ENCODE measurements at regions not wholly inside any gene's neighbourhood (a gene's known extent, or its start where the extent isn't known, plus 50 kb on each side); places are given as distances from the start of the nearest gene placed in this dataset.

DNA sequence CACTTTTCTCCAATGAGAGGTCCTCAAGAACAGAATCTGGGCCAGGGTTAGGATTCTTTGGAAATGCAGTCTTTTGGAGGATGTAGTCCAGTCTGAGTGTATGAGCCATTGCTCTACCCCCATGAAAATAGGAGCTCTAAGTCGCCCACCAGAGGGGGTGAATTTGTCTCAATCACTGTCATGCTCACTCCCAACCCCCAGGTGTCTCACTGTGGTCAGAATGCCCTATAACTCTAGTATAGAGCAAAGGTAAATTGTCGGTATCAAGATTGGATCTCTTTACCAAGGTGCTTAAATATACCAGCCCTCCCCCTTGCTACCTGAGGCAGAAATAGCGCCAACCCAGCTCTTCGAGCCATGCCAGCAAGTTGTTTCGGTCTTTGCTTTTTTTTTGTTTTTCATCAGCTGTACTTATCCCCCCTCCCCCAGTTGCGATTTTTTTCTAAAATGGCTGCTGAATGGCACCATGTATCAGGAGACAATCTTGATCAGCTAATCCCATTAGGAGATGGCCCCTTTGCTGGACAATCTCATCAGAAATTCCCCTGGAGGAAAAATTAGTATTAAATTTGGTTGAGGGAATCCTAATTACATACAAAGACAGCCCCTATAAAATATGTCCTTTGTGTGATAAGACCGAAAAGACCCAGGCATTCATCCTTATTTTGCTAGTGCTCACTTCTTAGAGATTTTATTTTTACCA is 130.7 kb downstream of the EBLN2 start:
- peak in 1 of 7 experiments; percentile 22 for TF ChIP-seq CTCF (IDR thresholded peaks at IDR 0.05)
- no peak for TF ChIP-seq POLR2A (IDR thresholded peaks at IDR 0.05)

All from body of pancreas (tissue), 4 donors.